Caco-2 (cell line): ENCODE measurements at regions not wholly inside any gene's neighbourhood (a gene's known extent, or its start where the extent isn't known, plus 50 kb on each side); places are given as distances from the start of the nearest gene placed in this dataset.
"Not testable (repeated sequence)": the region's sequence is repeated elsewhere in the genome, so short reads cannot be mapped to it uniquely, and the experiment has no call there.

Experiments used
- BruUV-seq: library from RNA; stranded (reverse); fragments of 400-500 nt; replicated peaks from 2 replicates; lab custom pipeline; 2021; lab: Mats Ljungman, UMichigan
- CTCF ChIA-PET: fragments of 300-600 bp; sonication (Branson Sonifier 250); formaldehyde crosslinking; loops from one replicate; lab custom pipeline; 2022; ENCODE audit warnings: antibody characterized with exemption; lab: Charles Lee
- POLR2A ChIA-PET: fragments of 300-600 bp; sonication (Branson Sonifier 250); formaldehyde crosslinking; loops from one replicate; lab custom pipeline; 2022; ENCODE audit warnings: antibody characterized with exemption; lab: Charles Lee
- DNase-seq, 2 experiments: peaks; one replicate each; pipeline versions ENCODE4 v3.0.0 to v3.0.0-alpha.2; 2020 to 2022
- H3K27me3 ChIP-seq: replicated peaks from 2 replicates; pipeline ENCODE4 v1.6.0; 2011; ENCODE audit warnings: low read length; ENCODE audit not compliant: control insufficient read depth, insufficient read depth
- H3K36me3 ChIP-seq: 2 replicates; pipeline ENCODE4 v1.5.1; 2011; ENCODE audit warnings: low read length; ENCODE audit not compliant: control insufficient read depth, insufficient read depth
- H3K4me1 ChIP-seq: fragments of 250-450 bp; sonication (Bioruptor Pico); 2 replicates; pipeline ENCODE4 v1.5.1; 2020; ENCODE audit warnings: mild to moderate bottlenecking
- H3K4me3 ChIP-seq: 2 replicates; pipeline ENCODE4 v1.5.1; 2011; ENCODE audit warnings: low read depth, mild to moderate bottlenecking, control low read depth, low read length
- H3K9me3 ChIP-seq: fragments of 250-450 bp; sonication (Bioruptor Pico); 2 replicates; pipeline ENCODE4 v1.5.1; 2020; ENCODE audit warnings: mild to moderate bottlenecking, moderate library complexity
- H3K27ac Mint-ChIP-seq: one replicate; pipeline ENCODE4 v1.8.0; 2022; ENCODE audit warnings: mixed read lengths; ENCODE audit not compliant: unreplicated experiment
- H3K27me3 Mint-ChIP-seq: one replicate; pipeline ENCODE4 v1.8.0; 2022; ENCODE audit warnings: mixed read lengths; ENCODE audit not compliant: insufficient read depth, unreplicated experiment
- H3K36me3 Mint-ChIP-seq: one replicate; pipeline ENCODE4 v1.8.0; 2022; ENCODE audit warnings: mild to moderate bottlenecking, mixed read lengths; ENCODE audit not compliant: insufficient read depth, unreplicated experiment
- H3K4me1 Mint-ChIP-seq: one replicate; pipeline ENCODE4 v1.8.0; 2022; ENCODE audit warnings: low read depth, mixed read lengths; ENCODE audit not compliant: unreplicated experiment
- H3K4me3 Mint-ChIP-seq: one replicate; pipeline ENCODE4 v1.8.0; 2022; ENCODE audit warnings: mild to moderate bottlenecking, moderate library complexity, mixed read lengths; ENCODE audit not compliant: unreplicated experiment
- H3K9me3 Mint-ChIP-seq: one replicate; pipeline ENCODE4 v1.8.0; 2022; ENCODE audit warnings: mixed read lengths; ENCODE audit not compliant: unreplicated experiment
- CTCF ChIP-seq, 2 experiments: fragments of 200-600 bp in 1 of 2; IDR thresholded peaks; 1 replicate in 1 of 2; 2 replicates in 1 of 2; pipeline versions ENCODE4 v1.5.1 to v1.8.0; 2011 to 2022; ENCODE audit warnings: antibody characterized with exemption in 1 of 2, control low read depth in 1 of 2, inconsistent platforms in 1 of 2, low read depth in 1 of 2, low read length in 1 of 2, mild to moderate bottlenecking in 1 of 2, moderate library complexity in 1 of 2; ENCODE audit not compliant: insufficient read depth in 1 of 2, severe bottlenecking in 1 of 2, unreplicated experiment in 1 of 2
- intact Hi-C: fragments of 100-400 bp; cut with micrococcal nuclease; formaldehyde crosslinking; loops from one replicate; pipeline ENCODE4 v1.10.0; 2022; ENCODE audit not compliant: unreplicated experiment

GRCh38 chrX:40371376-40371775, 209.4 kb upstream of the ATP6AP2 start:
- no peak for TF ChIP-seq CTCF (IDR thresholded peaks at IDR 0.05; ENCODE audit: insufficient read depth in 1 of 2, low read depth in 1 of 2, low read length in 1 of 2, severe bottlenecking in 1 of 2, unreplicated experiment in 1 of 2)
- Mint-ChIP-seq H3K36me3 (no peaks in the 10 kb centered on the region), H3K27me3 (no peaks in the 10 kb centered on the region), H3K4me3 (no peak overlapping the region), H3K9me3 (no peaks in the 10 kb centered on the region), H3K27ac (no peak overlapping the region), H3K4me1 (no peaks in the 10 kb centered on the region)
- H3K9me3 ChIP-seq: no peaks in the 10 kb centered on the region
- intact Hi-C loops: no loop called here
- no peak overlapping the region for H3K4me3 ChIP-seq
- H3K4me1 ChIP-seq: no peaks in the 10 kb centered on the region
- no TSS peak for BruUV-seq
- ChIA-PET POLR2A (no interaction called here), CTCF (no interaction called here)
- H3K27me3 ChIP-seq: no peaks in the 10 kb centered on the region
- DNase-seq: no peak
- H3K36me3 ChIP-seq: no peaks in the 10 kb centered on the region

- POLR2A ChIA-PET: no interaction called here
These were observed 212.1 kb upstream of the ATP6AP2 start for GRCh38 chrX:40368611-40369061.

GRCh38 chrX:40366661-40367060, 214.1 kb upstream of the ATP6AP2 start:
- Mint-ChIP-seq H3K9me3 (no peaks in the 10 kb centered on the region), H3K36me3 (no peaks in the 10 kb centered on the region), H3K4me1 (no peaks in the 10 kb centered on the region), H3K27ac (no peak overlapping the region), H3K27me3 (no peaks in the 10 kb centered on the region), H3K4me3 (no peak overlapping the region)
- TF ChIP-seq CTCF (IDR thresholded peaks at IDR 0.05; ENCODE audit: insufficient read depth in 1 of 2, low read depth in 1 of 2, low read length in 1 of 2, severe bottlenecking in 1 of 2, unreplicated experiment in 1 of 2): peak in 1 of 2 experiments; percentile 16
- H3K4me1 ChIP-seq: no peaks in the 10 kb centered on the region
- no peaks in the 10 kb centered on the region for H3K36me3 ChIP-seq
- no TSS peak for BruUV-seq
- no peaks in the 10 kb centered on the region for H3K9me3 ChIP-seq
- intact Hi-C loops: no loop called here
- DNase-seq: no peak
- CTCF ChIA-PET: no interaction called here
- no peak overlapping the region for H3K4me3 ChIP-seq
- no peaks in the 10 kb centered on the region for H3K27me3 ChIP-seq
- POLR2A ChIA-PET: no interaction called here

More at GRCh38 chrX:40368611-40369061, 212.1 kb upstream of the ATP6AP2 start:
- H3K4me3 ChIP-seq: no peak overlapping the region
- H3K27me3 ChIP-seq: no peaks in the 10 kb centered on the region
- intact Hi-C loops: no loop called here
- no peak overlapping the region for H3K4me3 Mint-ChIP-seq
- H3K4me1 Mint-ChIP-seq: no peaks in the 10 kb centered on the region
- H3K9me3 Mint-ChIP-seq: no peaks in the 10 kb centered on the region
- CTCF ChIA-PET: no interaction called here
- no peaks in the 10 kb centered on the region for H3K9me3 ChIP-seq
- no peaks in the 10 kb centered on the region for H3K27me3 Mint-ChIP-seq
- no peak for TF ChIP-seq CTCF (IDR thresholded peaks at IDR 0.05; ENCODE audit: insufficient read depth in 1 of 2, low read depth in 1 of 2, low read length in 1 of 2, severe bottlenecking in 1 of 2, unreplicated experiment in 1 of 2)
- H3K36me3 ChIP-seq: no peaks in the 10 kb centered on the region
- no peaks in the 10 kb centered on the region for H3K4me1 ChIP-seq
- no TSS peak for BruUV-seq
- no peak overlapping the region for H3K27ac Mint-ChIP-seq
- DNase-seq: no peak
- no peaks in the 10 kb centered on the region for H3K36me3 Mint-ChIP-seq

- CTCF ChIA-PET, intact Hi-C loops, POLR2A ChIA-PET, H3K36me3 ChIP-seq, H3K27me3 ChIP-seq, BruUV-seq, H3K36me3 Mint-ChIP-seq, H3K4me3 Mint-ChIP-seq, H3K27ac Mint-ChIP-seq, H3K4me1 Mint-ChIP-seq, H3K9me3 Mint-ChIP-seq, H3K27me3 Mint-ChIP-seq, H3K4me3 ChIP-seq, DNase-seq, H3K9me3 ChIP-seq, H3K4me1 ChIP-seq: not testable (repeated sequence)
These were observed 218.5 kb upstream of the ATP6AP2 start for GRCh38 chrX:40362291-40362690.
